Fibroblast of lung (primary cell): ENCODE measurements at regions not wholly inside any gene's neighbourhood (a gene's known extent, or its start where the extent isn't known, plus 50 kb on each side); places are given as distances from the start of the nearest gene placed in this dataset.

Source experiments
- CTCF ChIP-seq, 2 donors: IDR thresholded peaks in 1 of 2; conservative IDR thresholded peaks in 1 of 2; 1 replicate in 1 of 2; 2 replicates in 1 of 2; pipeline ENCODE4 v1.5.1; 2011 to 2012; ENCODE audit warnings: low read length in 2 of 2, control low read depth in 1 of 2, inconsistent platforms in 1 of 2, low read depth in 1 of 2, mild to moderate bottlenecking in 1 of 2
- EZH2 ChIP-seq: IDR thresholded peaks from 2 replicates; pipeline ENCODE4 v1.5.1; 2012; ENCODE audit warnings: low read length, control low read depth, mild to moderate bottlenecking; ENCODE audit errors: missing control alignments

GRCh38 chr2:184455624-184456023 lies 142.7 kb upstream of the ZNF804A start:
- TF ChIP-seq CTCF (conservative IDR thresholded peaks at IDR 0.05 in 1 of 2, IDR thresholded peaks at IDR 0.05 in 1 of 2; ENCODE audit: low read depth in 1 of 2, low read length in 2 of 2) (no peak), EZH2 (no peak)
